Fibroblast of lung (primary cell): ENCODE measurements at regions not wholly inside any gene's neighbourhood (a gene's known extent, or its start where the extent isn't known, plus 50 kb on each side); places are given as distances from the start of the nearest gene placed in this dataset.
A peak's percentile ranks its signal among the peaks of the same experiment; 100 is the strongest.

Experiments
- DNase-seq, 2 donors: peaks; one replicate each; pipeline versions ENCODE4 v3.0.0 to v3.0.0-alpha.2; 2010; ENCODE audit warnings: low read depth in 2 of 2
- H2AFZ ChIP-seq: 2 replicates; pipeline ENCODE4 v1.5.1; 2012; ENCODE audit warnings: low read length, control low read depth, inconsistent platforms
- H3K27ac ChIP-seq: 2 replicates; pipeline ENCODE4 v1.5.1; 2011; ENCODE audit warnings: low read length, control low read depth; ENCODE audit not compliant: insufficient read depth
- H3K27me3 ChIP-seq: 2 replicates; pipeline ENCODE4 v1.5.1; 2011; ENCODE audit warnings: mild to moderate bottlenecking, low read length; ENCODE audit not compliant: control insufficient read depth, insufficient read depth
- H3K36me3 ChIP-seq: 2 replicates; pipeline ENCODE4 v1.5.1; 2011; ENCODE audit warnings: low read length; ENCODE audit not compliant: control insufficient read depth, insufficient read depth
- H3K4me1 ChIP-seq: 2 replicates; pipeline ENCODE4 v1.5.1; 2011; ENCODE audit warnings: low read length; ENCODE audit not compliant: control insufficient read depth, insufficient read depth; ENCODE audit errors: extremely low read depth
- H3K4me2 ChIP-seq: 2 replicates; pipeline ENCODE4 v1.5.1; 2011; ENCODE audit warnings: low read length, control low read depth; ENCODE audit not compliant: insufficient read depth; ENCODE audit errors: extremely low read depth
- H3K4me3 ChIP-seq, 4 experiments: fragments of 200-600 bp in 1 of 4; sonication (generic) in 1 of 4; replicated peaks in 1 of 4; 2 replicates each; pipeline ENCODE4 v1.5.1; 2011 to 2016; ENCODE audit warnings: low read length in 4 of 4, low read depth in 3 of 4, mild to moderate bottlenecking in 3 of 4, control low read depth in 2 of 4, inconsistent platforms in 1 of 4, mixed read lengths in 1 of 4; ENCODE audit not compliant: insufficient read depth in 1 of 4; ENCODE audit errors: control extremely low read depth in 1 of 4
- H3K79me2 ChIP-seq: 2 replicates; pipeline ENCODE4 v1.5.1; 2012; ENCODE audit warnings: mild to moderate bottlenecking, low read length, inconsistent platforms; ENCODE audit not compliant: control insufficient read depth, insufficient read depth
- H3K9ac ChIP-seq: 2 replicates; pipeline ENCODE4 v1.5.1; 2011; ENCODE audit warnings: mild to moderate bottlenecking, low read length, control low read depth; ENCODE audit not compliant: insufficient read depth
- H3K9me3 ChIP-seq: 2 replicates; pipeline ENCODE4 v1.5.1; 2012; ENCODE audit warnings: low read depth, low read length; ENCODE audit not compliant: control insufficient read depth, insufficient read depth
- H4K20me1 ChIP-seq: 2 replicates; pipeline ENCODE4 v1.5.1; 2011; ENCODE audit warnings: low read length; ENCODE audit not compliant: control insufficient read depth, insufficient read depth; ENCODE audit errors: extremely low read depth
- EZH2 ChIP-seq: IDR thresholded peaks from 2 replicates; pipeline ENCODE4 v1.5.1; 2012; ENCODE audit warnings: low read length, control low read depth, mild to moderate bottlenecking; ENCODE audit errors: missing control alignments
- TF ChIP-seq, protein P1 (sequence below), 2 donors: IDR thresholded peaks in 1 of 2; conservative IDR thresholded peaks in 1 of 2; 1 replicate in 1 of 2; 2 replicates in 1 of 2; pipeline ENCODE4 v1.5.1; 2011 to 2012; ENCODE audit warnings: low read length in 2 of 2, control low read depth in 1 of 2, inconsistent platforms in 1 of 2, low read depth in 1 of 2, mild to moderate bottlenecking in 1 of 2

DNA sequence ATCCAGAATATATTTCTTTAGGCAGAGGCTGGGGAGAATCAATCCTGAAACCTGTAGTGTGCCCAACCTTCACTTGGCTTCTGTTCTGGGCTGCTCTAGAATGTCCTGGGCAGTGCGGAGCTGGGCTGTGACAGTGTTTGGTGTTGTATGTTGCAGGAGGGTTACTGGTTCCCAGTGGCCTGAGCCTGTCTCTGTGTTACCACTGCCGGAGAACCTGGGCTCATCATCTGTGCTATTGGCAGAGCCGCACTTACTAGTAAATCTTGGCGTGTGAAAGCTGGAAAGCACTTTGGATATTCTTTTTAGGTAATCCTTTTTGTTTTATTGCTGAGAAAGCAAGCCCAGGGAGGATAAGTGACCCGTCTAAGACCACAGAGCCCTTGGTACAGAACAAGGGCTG, 412.9 kb downstream of the SLC4A3 start:
- Histone ChIP-seq H3K4me3 (no peak overlapping the region), H2AFZ (no peak overlapping the region), H3K4me2 (no peak overlapping the region), H3K9ac (no peak overlapping the region), H3K36me3 (no peaks in the 10 kb centered on the region), H3K9me3 (no peaks in the 10 kb centered on the region), H4K20me1 (no peaks in the 10 kb centered on the region), H3K79me2 (no peaks in the 10 kb centered on the region), H3K27me3 (no peaks in the 10 kb centered on the region), H3K27ac (no peak overlapping the region), H3K4me1 (no peaks in the 10 kb centered on the region)
- no peak for DNase-seq
- TF ChIP-seq, protein P1, sequence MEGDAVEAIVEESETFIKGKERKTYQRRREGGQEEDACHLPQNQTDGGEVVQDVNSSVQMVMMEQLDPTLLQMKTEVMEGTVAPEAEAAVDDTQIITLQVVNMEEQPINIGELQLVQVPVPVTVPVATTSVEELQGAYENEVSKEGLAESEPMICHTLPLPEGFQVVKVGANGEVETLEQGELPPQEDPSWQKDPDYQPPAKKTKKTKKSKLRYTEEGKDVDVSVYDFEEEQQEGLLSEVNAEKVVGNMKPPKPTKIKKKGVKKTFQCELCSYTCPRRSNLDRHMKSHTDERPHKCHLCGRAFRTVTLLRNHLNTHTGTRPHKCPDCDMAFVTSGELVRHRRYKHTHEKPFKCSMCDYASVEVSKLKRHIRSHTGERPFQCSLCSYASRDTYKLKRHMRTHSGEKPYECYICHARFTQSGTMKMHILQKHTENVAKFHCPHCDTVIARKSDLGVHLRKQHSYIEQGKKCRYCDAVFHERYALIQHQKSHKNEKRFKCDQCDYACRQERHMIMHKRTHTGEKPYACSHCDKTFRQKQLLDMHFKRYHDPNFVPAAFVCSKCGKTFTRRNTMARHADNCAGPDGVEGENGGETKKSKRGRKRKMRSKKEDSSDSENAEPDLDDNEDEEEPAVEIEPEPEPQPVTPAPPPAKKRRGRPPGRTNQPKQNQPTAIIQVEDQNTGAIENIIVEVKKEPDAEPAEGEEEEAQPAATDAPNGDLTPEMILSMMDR (conservative IDR thresholded peaks at IDR 0.05 in 1 of 2, IDR thresholded peaks at IDR 0.05 in 1 of 2; ENCODE audit: low read depth in 1 of 2, low read length in 2 of 2) = no peak
- TF ChIP-seq EZH2 = no peak

DNA sequence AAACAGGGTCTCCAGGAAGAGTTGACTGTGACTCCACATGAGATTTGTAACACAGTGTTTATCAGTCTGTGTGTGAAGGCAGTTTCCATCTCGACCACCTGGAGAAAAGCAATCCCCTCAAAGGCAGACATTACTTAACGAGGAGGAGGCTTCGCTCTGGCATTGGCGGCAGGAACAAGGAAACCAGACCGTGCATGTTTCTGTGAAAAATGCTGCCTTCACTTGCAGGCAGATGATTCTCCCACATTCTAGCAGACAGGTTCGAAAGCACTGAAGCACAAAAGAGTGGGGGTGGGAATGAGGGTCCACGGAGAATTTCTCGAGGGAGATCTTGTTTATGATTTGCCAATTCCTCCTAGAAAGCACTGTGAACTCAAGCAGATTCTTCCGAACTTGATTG, 414.0 kb downstream of the SLC4A3 start:
- TF ChIP-seq EZH2 = no peak
- TF ChIP-seq, protein P1 (conservative IDR thresholded peaks at IDR 0.05 in 1 of 2, IDR thresholded peaks at IDR 0.05 in 1 of 2; ENCODE audit: low read depth in 1 of 2, low read length in 2 of 2) = no peak
- H3K36me3 ChIP-seq = no peaks in the 10 kb centered on the region
- H3K79me2 ChIP-seq = no peaks in the 10 kb centered on the region
- H3K27ac ChIP-seq = no peak overlapping the region
- H2AFZ ChIP-seq = no peak overlapping the region
- no peak overlapping the region for H3K9ac ChIP-seq
- no peaks in the 10 kb centered on the region for H4K20me1 ChIP-seq
- no peak overlapping the region for H3K4me2 ChIP-seq
- H3K4me1 ChIP-seq = no peaks in the 10 kb centered on the region
- DNase-seq = no peak
- H3K9me3 ChIP-seq = no peaks in the 10 kb centered on the region
- no peak overlapping the region for H3K4me3 ChIP-seq
- H3K27me3 ChIP-seq = no peaks in the 10 kb centered on the region

DNA sequence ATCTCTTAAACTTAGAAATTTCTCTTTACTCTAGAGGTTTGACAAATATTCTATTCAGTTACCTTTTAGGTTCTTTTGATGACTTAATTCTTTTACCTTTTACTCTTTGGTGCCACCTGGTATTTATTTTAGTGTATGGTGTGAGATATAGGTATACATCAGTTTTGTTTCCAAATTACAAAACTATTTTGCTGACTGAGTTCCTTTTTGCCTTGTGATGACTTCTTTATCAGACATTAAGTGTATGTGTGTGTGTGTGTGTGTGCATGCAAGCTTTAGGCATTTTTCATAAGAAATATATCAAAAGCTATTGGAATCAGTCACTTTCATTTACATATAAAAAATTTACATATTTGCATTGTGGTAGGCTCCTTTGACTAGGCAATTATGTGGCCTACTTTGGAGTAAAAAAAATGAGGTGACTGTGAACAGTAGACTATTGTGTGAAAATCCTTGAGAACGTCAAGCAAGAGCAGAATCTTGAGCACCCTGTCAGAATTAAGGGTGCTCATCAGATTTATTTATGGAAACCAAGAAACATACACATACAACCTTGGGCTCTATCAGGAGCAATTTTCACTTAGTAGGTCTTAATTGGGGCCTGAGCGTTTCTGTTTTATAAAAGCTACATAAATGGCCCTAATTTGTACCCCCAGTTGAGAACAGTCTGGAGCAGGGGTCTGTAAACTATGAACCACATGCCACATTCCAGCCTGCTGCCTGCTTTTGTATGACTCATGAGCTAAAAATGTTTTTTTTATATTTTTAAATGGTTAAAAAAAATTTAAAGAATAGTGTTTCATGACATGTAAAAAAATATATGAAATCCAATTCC, 415.9 kb downstream of the SLC4A3 start:
- H4K20me1 ChIP-seq = no peaks in the 10 kb centered on the region
- no peak overlapping the region for H3K4me3 ChIP-seq
- H3K79me2 ChIP-seq = no peaks in the 10 kb centered on the region
- no peaks in the 10 kb centered on the region for H3K9me3 ChIP-seq
- DNase-seq = peak; percentile 57 to 70
- H2AFZ ChIP-seq = no peak overlapping the region
- H3K36me3 ChIP-seq = no peaks in the 10 kb centered on the region
- no peak overlapping the region for H3K4me2 ChIP-seq
- H3K4me1 ChIP-seq = no peaks in the 10 kb centered on the region
- no peaks in the 10 kb centered on the region for H3K27me3 ChIP-seq
- no peak overlapping the region for H3K27ac ChIP-seq
- TF ChIP-seq, protein P1 (conservative IDR thresholded peaks at IDR 0.05 in 1 of 2, IDR thresholded peaks at IDR 0.05 in 1 of 2; ENCODE audit: low read depth in 1 of 2, low read length in 2 of 2) = no peak
- no peak for TF ChIP-seq EZH2
- H3K9ac ChIP-seq = no peak overlapping the region
